GM19351 (cell line): ENCODE measurements at regions not wholly inside any gene's neighbourhood (a gene's known extent, or its start where the extent isn't known, plus 50 kb on each side); places are given as distances from the start of the nearest gene placed in this dataset.
"Not testable (repeated sequence)": the region's sequence is repeated elsewhere in the genome, so short reads cannot be mapped to it uniquely, and the experiment has no call there.

Experiments used
- ATAC-seq: cut with Tn5 transposase; IDR thresholded peaks from one replicate; pipeline ENCODE4 v1.9.1; 2021; ENCODE audit warnings: mild to moderate bottlenecking, moderate library complexity; ENCODE audit not compliant: unreplicated experiment

- no peak for ATAC-seq
Measured at GRCh38 chr3:164393171-164393570, 685.1 kb downstream of the SI start.

- no peak for ATAC-seq
Measured at GRCh38 chr3:164390046-164390445, 688.2 kb downstream of the SI start.

- no peak for ATAC-seq
Measured at GRCh38 chr3:164387236-164387635, 691.1 kb downstream of the SI start.

- no peak for ATAC-seq
Measured at GRCh38 chr3:164380156-164380555, 698.1 kb downstream of the SI start.

GRCh38 chr3:164377466-164377865, 700.8 kb downstream of the SI start:
- ATAC-seq = no peak

- ATAC-seq = no peak
Measured at GRCh38 chr3:164375995-164376394, 702.3 kb downstream of the SI start.

GRCh38 chr3:164375538-164375937, 702.8 kb downstream of the SI start:
- no peak for ATAC-seq

GRCh38 chr3:164371681-164372080, 706.6 kb downstream of the SI start:
- no peak for ATAC-seq

- no peak for ATAC-seq
Measured at GRCh38 chr3:164370970-164371369, 707.3 kb downstream of the SI start.

GRCh38 chr3:164365242-164365641, 713.1 kb downstream of the SI start:
- ATAC-seq = no peak

- ATAC-seq = no peak
Measured at GRCh38 chr3:164364111-164364510, 714.2 kb downstream of the SI start.

GRCh38 chr3:164360738-164361406, 717.4 kb downstream of the SI start:
- no peak for ATAC-seq

GRCh38 chr3:164360078-164360578, 718.2 kb downstream of the SI start:
- no peak for ATAC-seq

- no peak for ATAC-seq
Measured at GRCh38 chr3:164352991-164353390, 725.3 kb downstream of the SI start.

GRCh38 chr3:164351131-164351530, 727.2 kb downstream of the SI start:
- no peak for ATAC-seq

- not testable (repeated sequence) for ATAC-seq
Measured at GRCh38 chr3:164342206-164342605, 736.1 kb downstream of the SI start.

GRCh38 chr3:164341086-164341485, 737.2 kb downstream of the SI start:
- ATAC-seq = no peak

GRCh38 chr3:164340273-164340672, 738.0 kb downstream of the SI start:
- ATAC-seq = no peak

GRCh38 chr3:164332831-164333802, 745.2 kb downstream of the SI start:
- ATAC-seq = no peak

GRCh38 chr3:164326714-164327113, 751.6 kb downstream of the SI start:
- no peak for ATAC-seq

- no peak for ATAC-seq
Measured at GRCh38 chr3:164320962-164321361, 757.3 kb downstream of the SI start.

GRCh38 chr3:164306042-164306441, 772.3 kb downstream of the SI start:
- ATAC-seq = no peak
